ENCODE measurements at regions not wholly inside any gene's neighbourhood (a gene's known extent, or its start where the extent isn't known, plus 50 kb on each side); places are given as distances from the start of the nearest gene placed in this dataset.

GRCh38 chr10:88136712-88137111 lies 273.3 kb downstream of the PTEN start:
- no peak for DNase-seq

GRCh38 chr10:88138319-88138848 lies 275.0 kb downstream of the PTEN start:
- DNase-seq, result no peak

- no peak for DNase-seq
Observed at GRCh38 chr10:88147000-88147798, 283.8 kb downstream of the PTEN start.

- no peak for DNase-seq
Observed at GRCh38 chr10:88149906-88150305, 286.5 kb downstream of the PTEN start.

GRCh38 chr10:88150339-88150738 lies 286.9 kb downstream of the PTEN start:
- DNase-seq, result no peak

- peak; percentile 57 for DNase-seq
Observed at GRCh38 chr10:88152728-88153133, 289.3 kb downstream of the PTEN start.

- DNase-seq, result no peak
Observed at GRCh38 chr10:88154596-88155250, 291.3 kb downstream of the PTEN start.

- DNase-seq, result no peak
Observed at GRCh38 chr10:88156341-88156740, 292.9 kb downstream of the PTEN start.

GRCh38 chr10:88157981-88158465 lies 294.6 kb downstream of the PTEN start:
- no peak for DNase-seq

GRCh38 chr10:88158526-88159122 lies 295.2 kb downstream of the PTEN start:
- DNase-seq, result no peak

GRCh38 chr10:88159127-88159829 lies 295.9 kb downstream of the PTEN start:
- no peak for DNase-seq

- DNase-seq, result no peak
Observed at GRCh38 chr10:88161070-88161469, 297.6 kb downstream of the PTEN start.

GRCh38 chr10:88161756-88162155 lies 298.3 kb downstream of the PTEN start:
- no peak for DNase-seq

GRCh38 chr10:88162852-88163251 lies 299.4 kb downstream of the PTEN start:
- no peak for DNase-seq

GRCh38 chr10:88163572-88163971 lies 300.1 kb downstream of the PTEN start:
- DNase-seq, result no peak

- DNase-seq, result no peak
Observed at GRCh38 chr10:88164471-88164870, 301.0 kb downstream of the PTEN start.

GRCh38 chr10:88165849-88166271 lies 302.4 kb downstream of the PTEN start:
- DNase-seq, result no peak

GRCh38 chr10:88168171-88169036 lies 305.0 kb downstream of the PTEN start:
- no peak for DNase-seq

- no peak for DNase-seq
Observed at GRCh38 chr10:88169037-88169319, 305.6 kb downstream of the PTEN start.

GRCh38 chr10:88170628-88171027 lies 307.2 kb downstream of the PTEN start:
- DNase-seq, result no peak

GRCh38 chr10:88172159-88172558 lies 308.7 kb downstream of the PTEN start:
- no peak for DNase-seq

GRCh38 chr10:88174391-88174790 lies 311.0 kb downstream of the PTEN start:
- no peak for DNase-seq
